Activated CD4-positive, alpha-beta T cell treated with anti-CD3 and anti-CD28 coated beads, Interleukin-2, amount 50 U/mL, for 48 hours (primary cell): ENCODE measurements at regions not wholly inside any gene's neighbourhood (a gene's known extent, or its start where the extent isn't known, plus 50 kb on each side); places are given as distances from the start of the nearest gene placed in this dataset.

Experiments
- DNase-seq, 2 experiments: peaks; one replicate each; pipeline ENCODE4 v3.0.0-alpha.2; 2020

GRCh38 chr3:151935446-151935845 lies 62.0 kb downstream of the SUCNR1 start:
- no peak for DNase-seq

GRCh38 chr3:151940481-151940880 lies 67.0 kb downstream of the SUCNR1 start:
- no peak for DNase-seq

DNA sequence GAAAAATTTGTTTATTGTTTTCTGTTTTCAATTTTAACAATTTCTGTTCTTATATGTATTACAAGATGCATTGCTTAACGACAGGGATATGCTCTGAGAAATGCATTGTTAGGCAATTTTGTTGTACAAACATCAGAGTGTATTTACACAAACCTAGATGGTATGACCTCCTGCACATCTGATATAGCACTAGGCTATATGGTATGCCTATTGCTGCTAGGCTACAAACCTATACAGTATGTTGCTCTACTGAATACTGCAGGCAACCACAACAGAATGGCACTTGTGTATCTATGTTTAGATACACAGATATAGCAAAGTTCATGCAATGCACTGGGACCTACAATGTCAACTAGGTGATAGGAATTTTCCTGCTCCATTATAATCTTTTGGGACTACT lies 70.1 kb downstream of the SUCNR1 start:
- no peak for DNase-seq

DNA sequence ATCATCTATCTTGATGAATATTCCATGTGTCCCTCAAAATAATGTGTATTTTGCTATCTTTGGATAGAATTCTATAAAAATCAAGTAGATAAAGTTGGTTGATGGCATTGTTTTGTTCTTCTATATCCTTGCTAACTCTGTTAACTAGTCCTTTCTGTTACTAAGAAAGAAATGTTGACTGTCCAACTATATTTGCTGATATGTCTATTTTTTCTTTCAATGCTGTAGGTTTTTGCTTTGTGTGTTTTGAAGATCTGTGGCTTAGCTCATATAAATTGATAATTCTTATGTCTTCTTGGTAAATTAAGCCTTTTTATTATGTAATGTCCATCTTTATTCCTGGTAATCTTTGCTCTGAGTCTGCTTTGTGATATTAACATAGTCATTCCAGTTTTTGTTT lies 70.9 kb downstream of the SUCNR1 start:
- DNase-seq = no peak

- no peak for DNase-seq
Observed at GRCh38 chr3:151946606-151947005, 73.2 kb downstream of the SUCNR1 start.

DNA sequence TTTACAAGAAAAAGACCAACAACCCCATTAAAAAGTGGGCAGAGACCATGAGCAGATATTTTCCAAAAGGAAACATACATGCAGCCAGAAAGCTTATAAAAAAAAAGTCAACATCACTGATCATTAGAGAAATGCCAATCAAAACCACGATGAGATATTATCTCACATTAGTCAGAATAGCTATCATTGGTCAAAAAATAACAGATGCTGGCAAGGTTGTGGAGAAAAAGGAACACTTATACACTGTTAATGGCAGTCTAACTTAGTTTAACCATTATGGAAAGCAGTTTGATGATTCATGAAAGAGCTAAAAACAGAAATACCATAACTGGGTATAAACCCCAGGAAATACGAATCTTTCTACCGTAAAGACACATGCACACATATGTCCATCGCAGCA lies 76.3 kb downstream of the SUCNR1 start:
- no peak for DNase-seq

GRCh38 chr3:151955356-151955755 lies 81.9 kb downstream of the SUCNR1 start:
- no peak for DNase-seq

DNA sequence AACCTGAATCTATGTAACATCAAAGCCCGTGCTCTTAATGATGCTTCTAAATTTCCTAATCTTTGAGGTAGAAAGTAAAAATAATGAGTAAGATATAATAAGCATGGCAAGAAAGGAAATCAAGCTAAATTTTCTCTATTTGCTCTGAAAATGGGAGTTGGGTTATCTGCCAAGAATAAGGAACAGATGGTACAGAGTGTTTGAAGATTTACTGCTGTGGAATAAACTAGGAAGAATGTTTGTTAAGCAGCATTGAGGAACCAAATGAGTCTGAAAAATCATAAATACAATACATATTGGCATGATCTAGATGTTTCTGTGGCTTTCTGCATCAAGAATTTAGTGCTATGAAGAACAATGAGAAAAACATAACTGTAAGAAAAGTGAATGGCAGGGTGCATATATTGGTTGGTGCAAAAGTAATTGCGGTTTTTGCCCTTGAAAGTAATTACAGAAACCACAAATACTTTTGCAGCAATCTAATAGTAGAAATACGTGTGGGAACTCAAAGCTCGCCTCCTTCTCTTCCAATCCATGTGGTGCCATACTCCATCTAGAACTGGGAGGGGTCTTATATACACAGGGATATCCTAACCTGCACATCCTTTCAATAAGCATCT lies 87.6 kb downstream of the SUCNR1 start:
- no peak for DNase-seq

GRCh38 chr3:151962352-151962751 lies 88.9 kb downstream of the SUCNR1 start:
- DNase-seq = no peak

DNA sequence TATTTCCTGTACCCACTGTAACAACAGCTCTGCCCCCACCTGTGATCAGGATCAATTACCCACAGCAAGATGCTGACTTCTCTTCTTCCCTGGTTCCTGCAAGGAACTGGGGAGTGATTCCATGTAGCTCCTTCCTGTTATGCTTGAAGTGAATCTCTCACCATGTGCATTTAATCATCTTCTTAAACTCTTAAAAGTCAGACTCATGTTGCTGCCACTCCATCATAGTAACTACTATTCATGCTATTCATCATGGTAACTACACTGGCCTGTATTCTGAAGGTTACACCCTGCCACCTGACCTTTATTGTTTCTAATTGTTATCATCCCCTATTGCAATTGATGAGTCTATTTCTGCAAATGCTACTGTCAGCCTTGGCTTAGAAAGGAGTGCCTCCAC lies 89.5 kb downstream of the SUCNR1 start:
- no peak for DNase-seq

DNA sequence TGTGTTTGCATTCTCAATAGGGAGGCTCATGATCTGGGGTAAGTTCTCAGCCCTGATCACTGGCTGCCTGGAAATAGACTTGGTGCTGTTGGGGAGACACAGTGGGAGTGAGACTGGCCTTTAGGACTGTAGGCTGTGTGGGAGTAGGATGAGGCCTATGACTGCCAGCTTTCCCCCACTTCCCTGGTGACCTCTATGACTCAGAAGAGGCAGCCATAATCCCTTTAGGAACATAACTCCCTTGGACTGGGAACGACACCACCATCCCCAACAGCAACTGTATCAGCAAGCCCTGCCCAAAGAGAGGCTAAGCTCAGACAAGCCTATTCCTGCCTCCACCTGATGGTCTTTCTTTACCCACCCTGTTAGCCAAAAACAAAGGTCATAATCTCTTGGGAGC lies 91.3 kb downstream of the SUCNR1 start:
- no peak for DNase-seq

- DNase-seq = no peak
Observed at GRCh38 chr3:151969026-151969642, 95.7 kb downstream of the SUCNR1 start.

DNA sequence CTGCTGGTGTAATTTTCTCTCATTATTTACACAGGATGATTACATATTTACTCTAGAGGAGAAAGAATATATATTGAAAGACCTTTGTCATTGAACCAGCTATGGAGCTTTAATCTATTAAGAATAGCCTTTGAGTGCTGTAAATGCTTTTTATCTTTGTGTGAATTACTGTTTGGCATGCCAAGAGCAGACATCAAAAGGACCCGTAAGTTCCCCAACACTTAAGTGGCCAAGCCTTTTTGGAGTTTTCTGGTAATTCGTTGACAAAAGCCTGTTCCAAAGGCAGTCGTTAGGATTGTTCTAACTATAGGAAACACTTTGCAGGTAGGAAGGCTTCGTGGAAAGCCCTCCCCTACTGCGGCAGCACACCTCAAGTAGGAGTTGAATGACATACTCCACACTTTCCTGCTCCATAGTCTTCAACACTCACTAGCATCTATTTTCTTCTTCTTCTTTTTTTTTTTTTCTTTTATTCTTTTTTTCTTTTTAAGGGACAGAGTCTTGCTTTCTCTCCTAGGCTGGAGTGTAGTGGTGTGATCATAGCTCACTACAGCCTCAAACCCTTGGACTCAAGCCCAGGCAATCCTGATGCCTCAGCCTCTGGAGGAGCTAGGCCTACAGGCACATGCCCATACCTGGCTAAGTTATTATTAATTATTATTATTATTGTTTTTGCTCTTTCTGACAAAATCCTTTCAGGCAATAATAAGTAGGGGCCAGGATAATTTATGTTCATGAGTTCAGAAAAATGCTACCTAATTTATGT lies 98.6 kb downstream of the SUCNR1 start:
- DNase-seq = no peak

- DNase-seq = no peak
Observed at GRCh38 chr3:151974067-151974466, 100.6 kb downstream of the SUCNR1 start.

- no peak for DNase-seq
Observed at GRCh38 chr3:151976211-151977050, 103.0 kb downstream of the SUCNR1 start.

GRCh38 chr3:151979906-151980305 lies 106.5 kb downstream of the SUCNR1 start:
- no peak for DNase-seq

- DNase-seq = no peak
Observed at GRCh38 chr3:151983538-151983937, 110.1 kb downstream of the SUCNR1 start.

GRCh38 chr3:151985787-151986430 lies 112.5 kb downstream of the SUCNR1 start:
- DNase-seq = no peak

DNA sequence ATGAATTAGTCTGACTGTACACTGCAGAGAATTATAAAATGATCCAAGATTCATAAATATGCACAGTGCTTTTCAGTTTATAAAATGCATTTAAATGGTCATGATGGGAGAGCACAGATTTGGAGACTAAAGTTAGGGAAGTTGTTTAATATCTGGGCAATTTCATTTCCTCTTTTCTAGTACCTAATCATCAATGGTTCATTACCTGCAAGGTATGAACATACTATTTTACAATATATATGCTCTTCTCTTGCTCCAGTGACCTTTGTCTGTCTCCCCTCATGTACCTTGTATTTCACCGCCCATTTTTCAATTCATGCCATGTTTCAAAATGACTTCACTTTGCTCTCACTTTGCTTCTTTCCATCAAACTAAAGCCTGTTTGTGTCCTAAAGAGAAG lies 114.5 kb downstream of the SUCNR1 start:
- no peak for DNase-seq

DNA sequence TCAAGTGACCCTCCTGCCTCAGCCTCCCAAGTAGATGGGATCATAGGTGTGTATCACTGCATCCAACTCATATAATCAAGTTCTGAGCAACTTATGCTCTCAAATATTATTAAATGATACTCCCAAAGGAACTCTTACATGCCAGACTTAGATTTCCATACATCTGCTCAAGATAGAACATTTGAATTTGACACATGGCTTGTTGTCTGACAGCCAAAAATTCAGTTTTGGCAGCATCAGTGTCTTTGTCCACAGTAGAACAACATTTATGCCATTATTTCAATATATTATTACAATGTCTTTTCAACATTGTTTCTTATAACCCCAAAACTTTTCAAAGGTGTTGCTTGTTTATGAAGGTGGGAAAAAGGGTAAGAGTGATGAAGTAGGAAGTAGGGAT lies 116.2 kb downstream of the SUCNR1 start:
- DNase-seq = no peak

GRCh38 chr3:151990696-151991376 lies 117.4 kb downstream of the SUCNR1 start:
- no peak for DNase-seq

DNA sequence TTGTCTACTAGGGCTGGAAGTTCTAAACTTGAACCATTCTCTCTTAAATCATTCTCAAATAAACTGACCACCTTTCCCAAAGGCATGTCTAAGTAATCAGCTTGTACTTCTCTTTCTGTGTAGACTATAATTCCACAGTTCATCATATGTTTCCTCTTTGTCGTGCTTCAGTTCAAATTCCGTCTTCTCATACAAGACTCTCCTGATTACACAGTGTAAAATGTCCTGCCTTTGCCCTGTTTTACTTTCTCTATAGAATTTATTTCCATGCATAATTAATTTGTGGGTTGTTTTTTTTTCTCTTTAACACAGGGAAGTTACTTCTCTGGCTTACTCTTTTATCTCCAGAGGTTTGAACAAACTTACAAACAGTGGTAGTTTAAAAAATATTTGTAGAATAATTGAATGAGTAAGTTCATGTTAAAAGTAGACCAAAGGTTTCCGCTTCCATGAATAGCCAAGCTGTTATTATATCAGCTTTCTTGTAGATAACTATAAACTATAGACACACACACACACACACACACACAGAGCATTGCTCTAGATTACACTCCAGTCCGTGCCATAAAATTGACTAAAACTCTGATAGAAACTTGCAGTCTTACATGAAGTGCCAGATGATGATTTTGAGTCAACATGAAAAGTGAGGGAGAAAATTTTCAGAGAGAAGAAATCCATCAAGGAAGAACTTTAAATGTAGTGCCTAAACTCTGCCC lies 119.0 kb downstream of the SUCNR1 start:
- DNase-seq = no peak
